ENCODE measurements at regions not wholly inside any gene's neighbourhood (a gene's known extent, or its start where the extent isn't known, plus 50 kb on each side); places are given as distances from the start of the nearest gene placed in this dataset.

- 78% methylated on average over 2 of the region's 5 CpGs for WGBS
Measured at GRCh38 chr4:30828264-30828926, 108.2 kb downstream of the PCDH7 start.

GRCh38 chr4:30832639-30833038 lies 112.5 kb downstream of the PCDH7 start:
- H3K9me3 ChIP-seq (ENCODE audit: control insufficient read depth, low read length) = no peaks in the 10 kb centered on the region
- H3K4ac ChIP-seq (ENCODE audit: low read depth in 1 of 2, low read length in 2 of 2) = no peak overlapping the region
- no peak overlapping the region for H2BK12ac ChIP-seq (ENCODE audit: low read length in 2 of 2)
- no peak for DNase-seq
- H2AK5ac ChIP-seq (ENCODE audit: low read length, severe bottlenecking) = no peak overlapping the region
- no peaks in the 10 kb centered on the region for H3K79me1 ChIP-seq (replicated peaks; ENCODE audit: low read length, poor library complexity, severe bottlenecking)
- no peak overlapping the region for H2BK15ac ChIP-seq (ENCODE audit: low read depth, poor library complexity, severe bottlenecking)
- H3K18ac ChIP-seq (ENCODE audit: low read depth in 1 of 2, low read length in 2 of 2) = no peak overlapping the region
- H3K4me3 ChIP-seq (ENCODE audit: insufficient read depth in 1 of 2, low read depth in 1 of 2, low read length in 2 of 2) = no peak overlapping the region
- no peak overlapping the region for H2BK5ac ChIP-seq (ENCODE audit: low read depth, low read length, poor library complexity, severe bottlenecking)
- no peak overlapping the region for H3K27ac ChIP-seq (ENCODE audit: low read length, poor library complexity, severe bottlenecking)
- H3K27me3 ChIP-seq (ENCODE audit: control insufficient read depth in 1 of 2, insufficient read depth in 1 of 2, low read length in 2 of 2) = no peaks in the 10 kb centered on the region
- no peak overlapping the region for H3K23ac ChIP-seq (ENCODE audit: low read length in 2 of 2)
- no peak overlapping the region for H4K8ac ChIP-seq (ENCODE audit: low read length)
- no peaks in the 10 kb centered on the region for H3K36me3 ChIP-seq (ENCODE audit: control insufficient read depth in 1 of 2, insufficient read depth in 2 of 2, low read depth in 1 of 2, low read length in 2 of 2)
- no peak overlapping the region for H3K9ac ChIP-seq (ENCODE audit: low read length)
- no peak overlapping the region for H2BK120ac ChIP-seq (ENCODE audit: low read depth, low read length)
- H3K4me1 ChIP-seq (ENCODE audit: control insufficient read depth, insufficient read depth, low read depth, low read length) = peaks cover 3% of the 10 kb centered on the region
- H3K14ac ChIP-seq (ENCODE audit: low read length in 2 of 2) = no peak overlapping the region
- WGBS = 87% methylated on average over 2 of the region's 2 CpGs
- H2AFZ ChIP-seq (ENCODE audit: low read depth, low read length) = no peak overlapping the region
- no peak overlapping the region for H4K91ac ChIP-seq (ENCODE audit: low read length)
- no peak overlapping the region for H3K4me2 ChIP-seq (ENCODE audit: low read length, poor library complexity, severe bottlenecking)

More at GRCh38 chr4:30828264-30828926, 108.2 kb downstream of the PCDH7 start:
- Histone ChIP-seq H2BK12ac (ENCODE audit: low read length in 2 of 2) (no peak overlapping the region), H4K91ac (ENCODE audit: low read length) (no peak overlapping the region), H3K27ac (ENCODE audit: low read length, poor library complexity, severe bottlenecking) (no peak overlapping the region), H3K9me3 (ENCODE audit: control insufficient read depth, low read length) (no peaks in the 10 kb centered on the region), H2BK15ac (ENCODE audit: low read depth, poor library complexity, severe bottlenecking) (no peak overlapping the region), H3K23ac (ENCODE audit: low read length in 2 of 2) (no peak overlapping the region), H3K4me3 (ENCODE audit: insufficient read depth in 1 of 2, low read depth in 1 of 2, low read length in 2 of 2) (no peak overlapping the region), H2AK5ac (ENCODE audit: low read length, severe bottlenecking) (no peak overlapping the region), H4K8ac (ENCODE audit: low read length) (no peak overlapping the region), H3K4me2 (ENCODE audit: low read length, poor library complexity, severe bottlenecking) (no peak overlapping the region), H3K79me1 (replicated peaks; ENCODE audit: low read length, poor library complexity, severe bottlenecking) (no peaks in the 10 kb centered on the region), H3K27me3 (ENCODE audit: control insufficient read depth in 1 of 2, insufficient read depth in 1 of 2, low read length in 2 of 2) (no peaks in the 10 kb centered on the region), H3K9ac (ENCODE audit: low read length) (no peak overlapping the region), H2BK120ac (ENCODE audit: low read depth, low read length) (no peak overlapping the region), H3K4ac (ENCODE audit: low read depth in 1 of 2, low read length in 2 of 2) (no peak overlapping the region), H3K36me3 (ENCODE audit: control insufficient read depth in 1 of 2, insufficient read depth in 2 of 2, low read depth in 1 of 2, low read length in 2 of 2) (no peaks in the 10 kb centered on the region), H3K14ac (ENCODE audit: low read length in 2 of 2) (no peak overlapping the region), H2AFZ (ENCODE audit: low read depth, low read length) (no peak overlapping the region), H2BK5ac (ENCODE audit: low read depth, low read length, poor library complexity, severe bottlenecking) (no peak overlapping the region), H3K4me1 (ENCODE audit: control insufficient read depth, insufficient read depth, low read depth, low read length) (no peaks in the 10 kb centered on the region), H3K18ac (ENCODE audit: low read depth in 1 of 2, low read length in 2 of 2) (no peak overlapping the region)
- DNase-seq = peak; percentile 56

GRCh38 chr4:30833206-30833605 lies 113.0 kb downstream of the PCDH7 start:
- Histone ChIP-seq H3K79me1 (replicated peaks; ENCODE audit: low read length, poor library complexity, severe bottlenecking) (no peaks in the 10 kb centered on the region), H4K8ac (ENCODE audit: low read length) (no peak overlapping the region), H3K9ac (ENCODE audit: low read length) (no peak overlapping the region), H3K36me3 (ENCODE audit: control insufficient read depth in 1 of 2, insufficient read depth in 2 of 2, low read depth in 1 of 2, low read length in 2 of 2) (no peaks in the 10 kb centered on the region), H3K23ac (ENCODE audit: low read length in 2 of 2) (no peak overlapping the region), H3K4me3 (ENCODE audit: insufficient read depth in 1 of 2, low read depth in 1 of 2, low read length in 2 of 2) (no peak overlapping the region), H4K91ac (ENCODE audit: low read length) (no peak overlapping the region), H3K4me1 (ENCODE audit: control insufficient read depth, insufficient read depth, low read depth, low read length) (peaks cover 3% of the 10 kb centered on the region), H2AK5ac (ENCODE audit: low read length, severe bottlenecking) (no peak overlapping the region), H3K27me3 (ENCODE audit: control insufficient read depth in 1 of 2, insufficient read depth in 1 of 2, low read length in 2 of 2) (no peaks in the 10 kb centered on the region), H3K27ac (ENCODE audit: low read length, poor library complexity, severe bottlenecking) (no peak overlapping the region), H3K18ac (ENCODE audit: low read depth in 1 of 2, low read length in 2 of 2) (no peak overlapping the region), H2BK120ac (ENCODE audit: low read depth, low read length) (no peak overlapping the region), H3K4me2 (ENCODE audit: low read length, poor library complexity, severe bottlenecking) (no peak overlapping the region), H2BK5ac (ENCODE audit: low read depth, low read length, poor library complexity, severe bottlenecking) (no peak overlapping the region), H2AFZ (ENCODE audit: low read depth, low read length) (no peak overlapping the region), H2BK15ac (ENCODE audit: low read depth, poor library complexity, severe bottlenecking) (no peak overlapping the region), H3K14ac (ENCODE audit: low read length in 2 of 2) (no peak overlapping the region), H3K9me3 (ENCODE audit: control insufficient read depth, low read length) (no peaks in the 10 kb centered on the region), H2BK12ac (ENCODE audit: low read length in 2 of 2) (no peak overlapping the region), H3K4ac (ENCODE audit: low read depth in 1 of 2, low read length in 2 of 2) (no peak overlapping the region)
- DNase-seq = no peak
- 89% methylated on average over 1 of the region's 2 CpGs for WGBS

DNA sequence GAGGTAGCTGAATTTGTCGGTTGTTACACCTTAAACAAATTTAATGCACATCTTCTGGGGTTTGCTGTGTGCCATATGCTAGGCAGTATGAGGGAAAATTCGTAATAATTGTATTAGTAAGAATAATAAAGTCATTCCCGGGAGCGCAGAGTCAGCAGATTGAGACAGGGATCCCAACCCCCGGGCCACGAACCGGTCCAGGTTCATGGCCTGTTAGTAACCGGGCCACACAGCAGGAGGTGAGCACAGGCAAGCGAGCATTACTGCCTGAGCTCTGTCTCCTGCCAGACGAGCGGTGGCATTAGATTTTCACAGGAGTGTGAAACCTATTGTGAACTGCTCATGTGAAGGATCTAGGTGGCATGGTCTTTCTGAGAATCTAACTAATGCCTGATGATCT lies 114.9 kb downstream of the PCDH7 start:
- Histone ChIP-seq H2BK12ac (ENCODE audit: low read length in 2 of 2) (peak overlapping the region in 1 of 2 experiments; percentile 74), H3K23ac (ENCODE audit: low read length in 2 of 2) (no peak overlapping the region), H3K27me3 (ENCODE audit: control insufficient read depth in 1 of 2, insufficient read depth in 1 of 2, low read length in 2 of 2) (no peaks in the 10 kb centered on the region), H2BK15ac (ENCODE audit: low read depth, poor library complexity, severe bottlenecking) (no peak overlapping the region), H4K91ac (ENCODE audit: low read length) (no peak overlapping the region), H3K79me1 (replicated peaks; ENCODE audit: low read length, poor library complexity, severe bottlenecking) (no peaks in the 10 kb centered on the region), H2AK5ac (ENCODE audit: low read length, severe bottlenecking) (no peak overlapping the region), H4K8ac (ENCODE audit: low read length) (no peak overlapping the region), H3K36me3 (ENCODE audit: control insufficient read depth in 1 of 2, insufficient read depth in 2 of 2, low read depth in 1 of 2, low read length in 2 of 2) (no peaks in the 10 kb centered on the region), H3K4ac (ENCODE audit: low read depth in 1 of 2, low read length in 2 of 2) (no peak overlapping the region), H3K4me2 (ENCODE audit: low read length, poor library complexity, severe bottlenecking) (no peak overlapping the region), H2BK5ac (ENCODE audit: low read depth, low read length, poor library complexity, severe bottlenecking) (no peak overlapping the region), H3K9ac (ENCODE audit: low read length) (no peak overlapping the region), H2BK120ac (ENCODE audit: low read depth, low read length) (no peak overlapping the region), H3K9me3 (ENCODE audit: control insufficient read depth, low read length) (no peaks in the 10 kb centered on the region), H2AFZ (ENCODE audit: low read depth, low read length) (no peak overlapping the region), H3K18ac (ENCODE audit: low read depth in 1 of 2, low read length in 2 of 2) (peak overlapping the region in 1 of 2 experiments; percentile 55), H3K4me3 (ENCODE audit: insufficient read depth in 1 of 2, low read depth in 1 of 2, low read length in 2 of 2) (no peak overlapping the region), H3K27ac (ENCODE audit: low read length, poor library complexity, severe bottlenecking) (no peak overlapping the region), H3K4me1 (ENCODE audit: control insufficient read depth, insufficient read depth, low read depth, low read length) (peaks cover 3% of the 10 kb centered on the region), H3K14ac (ENCODE audit: low read length in 2 of 2) (no peak overlapping the region)
- WGBS = 83% methylated on average over 9 of the region's 11 CpGs
- no peak for DNase-seq
